ENCODE measurements at regions not wholly inside any gene's neighbourhood (a gene's known extent, or its start where the extent isn't known, plus 50 kb on each side); places are given as distances from the start of the nearest gene placed in this dataset.

GRCh38 chr14:85359505-85359904 is 170.4 kb upstream of the FLRT2 start:
- Histone ChIP-seq H3K4me1 (ENCODE audit: low read depth) (no peaks in the 10 kb centered on the region), H3K36me3 (ENCODE audit: low read depth) (no peaks in the 10 kb centered on the region), H3K4me3 (no peak overlapping the region), H3K9me3 (no peaks in the 10 kb centered on the region)
- TF ChIP-seq CTCF (IDR thresholded peaks at IDR 0.05), result no peak
- ATAC-seq, result no peak
- intact Hi-C loops (cut with DNase I, micrococcal nuclease), result no loop called here
- DNase-seq, result no peak

- no peaks in the 10 kb centered on the region for H3K4me1 ChIP-seq (ENCODE audit: low read depth)
- intact Hi-C loops (cut with DNase I, micrococcal nuclease), result no loop called here
These were observed 166.6 kb upstream of the FLRT2 start for GRCh38 chr14:85363358-85363757.

GRCh38 chr14:85366226-85366625 is 163.7 kb upstream of the FLRT2 start:
- H3K36me3 ChIP-seq (ENCODE audit: low read depth), result no peaks in the 10 kb centered on the region
- no peaks in the 10 kb centered on the region for H3K9me3 ChIP-seq
- no peak for DNase-seq
- H3K4me3 ChIP-seq, result no peak overlapping the region
- no peak for ATAC-seq
- intact Hi-C loops (cut with DNase I, micrococcal nuclease), result no loop called here
- no peaks in the 10 kb centered on the region for H3K4me1 ChIP-seq (ENCODE audit: low read depth)
- TF ChIP-seq CTCF (IDR thresholded peaks at IDR 0.05), result no peak

More at GRCh38 chr14:85363358-85363757, 166.6 kb upstream of the FLRT2 start:
- Histone ChIP-seq H3K9me3 (no peaks in the 10 kb centered on the region), H3K4me3 (no peak overlapping the region), H3K36me3 (ENCODE audit: low read depth) (no peaks in the 10 kb centered on the region)
- no peak for ATAC-seq
- no peak for TF ChIP-seq CTCF (IDR thresholded peaks at IDR 0.05)
- no peak for DNase-seq

- H3K9me3 ChIP-seq, result no peaks in the 10 kb centered on the region
- no peak for TF ChIP-seq CTCF (IDR thresholded peaks at IDR 0.05)
- ATAC-seq (no peak), DNase-seq (no peak)
- no peaks in the 10 kb centered on the region for H3K36me3 ChIP-seq (ENCODE audit: low read depth)
- intact Hi-C loops (cut with DNase I, micrococcal nuclease), result no loop called here
- H3K4me1 ChIP-seq (ENCODE audit: low read depth), result no peaks in the 10 kb centered on the region
- no peak overlapping the region for H3K4me3 ChIP-seq
These were observed 149.1 kb upstream of the FLRT2 start for GRCh38 chr14:85380881-85381280.

GRCh38 chr14:85382341-85382740 is 147.6 kb upstream of the FLRT2 start:
- TF ChIP-seq CTCF (IDR thresholded peaks at IDR 0.05), result no peak
- H3K36me3 ChIP-seq (ENCODE audit: low read depth), result no peaks in the 10 kb centered on the region
- no peak overlapping the region for H3K4me3 ChIP-seq
- no peak for ATAC-seq
- intact Hi-C loops (cut with DNase I, micrococcal nuclease), result no loop called here
- H3K9me3 ChIP-seq, result no peaks in the 10 kb centered on the region
- no peak for DNase-seq
- no peaks in the 10 kb centered on the region for H3K4me1 ChIP-seq (ENCODE audit: low read depth)

GRCh38 chr14:85387181-85387580 is 142.8 kb upstream of the FLRT2 start:
- H3K4me1 ChIP-seq (ENCODE audit: low read depth), result no peaks in the 10 kb centered on the region
- TF ChIP-seq CTCF (IDR thresholded peaks at IDR 0.05), result no peak
- no peak for DNase-seq
- H3K9me3 ChIP-seq, result no peaks in the 10 kb centered on the region
- no peak for ATAC-seq
- intact Hi-C loops (cut with DNase I, micrococcal nuclease), result no loop called here
- no peak overlapping the region for H3K4me3 ChIP-seq
- no peaks in the 10 kb centered on the region for H3K36me3 ChIP-seq (ENCODE audit: low read depth)

Measured in mucosa of descending colon (tissue), 3 donors.